ENCODE measurements at regions not wholly inside any gene's neighbourhood (a gene's known extent, or its start where the extent isn't known, plus 50 kb on each side); places are given as distances from the start of the nearest gene placed in this dataset.

DNA sequence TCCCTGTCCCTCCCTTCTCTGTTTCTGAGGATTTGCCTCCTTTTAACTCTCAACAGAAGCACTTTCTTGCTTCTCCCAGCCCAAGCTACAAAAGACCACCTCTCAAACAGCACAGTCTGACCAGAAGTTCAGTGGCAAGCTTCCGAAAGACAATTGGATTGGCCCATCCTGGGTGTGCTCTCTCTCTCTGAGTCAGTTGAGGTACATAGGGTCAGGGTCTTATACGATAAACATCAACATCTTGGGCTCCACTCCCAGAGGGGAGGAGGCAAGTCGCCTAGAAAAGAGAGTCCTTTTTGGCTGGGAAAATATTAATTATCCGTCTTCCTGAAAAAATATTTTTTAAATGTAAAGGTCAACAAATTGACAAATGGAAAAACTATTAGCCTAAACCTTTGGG lies 155.8 kb downstream of the TMCO5A start:
- TF ChIP-seq CTCF (IDR thresholded peaks at IDR 0.05): no peak
- TF ChIP-seq POLR2AphosphoS5 (IDR thresholded peaks at IDR 0.05): no peak
- no peak for TF ChIP-seq POLR2A (IDR thresholded peaks at IDR 0.05)

Data from breast epithelium (tissue), 3 donors.